ENCODE measurements at regions not wholly inside any gene's neighbourhood (a gene's known extent, or its start where the extent isn't known, plus 50 kb on each side); places are given as distances from the start of the nearest gene placed in this dataset.

- Histone ChIP-seq H3K9me1 (replicated peaks; ENCODE audit: control insufficient read depth, extremely low read depth, insufficient read depth, low read length) (no peaks in the 10 kb centered on the region), H3K27me3 (ENCODE audit: control insufficient read depth in 2 of 2, insufficient read depth in 2 of 2, low read length in 2 of 2) (no peaks in the 10 kb centered on the region), H3K79me2 (ENCODE audit: control insufficient read depth, insufficient read depth, low read length) (no peaks in the 10 kb centered on the region), H3K4me1 (ENCODE audit: control insufficient read depth, extremely low read depth, insufficient read depth, low read length) (no peaks in the 10 kb centered on the region), H3K4me3 (replicated peaks in 1 of 3; ENCODE audit: insufficient read depth in 1 of 3, low read depth in 1 of 3, low read length in 3 of 3) (no peak overlapping the region), H2AFZ (ENCODE audit: low read depth, low read length) (no peak overlapping the region), H3K9me3 (replicated peaks; ENCODE audit: control insufficient read depth, insufficient read depth, low read length) (no peaks in the 10 kb centered on the region), H3K27ac (ENCODE audit: insufficient read depth, low read depth, low read length) (no peak overlapping the region), H3K4me2 (ENCODE audit: insufficient read depth, low read length) (no peak overlapping the region), H3K36me3 (ENCODE audit: control insufficient read depth in 2 of 2, extremely low read depth in 1 of 2, insufficient read depth in 2 of 2, low read length in 2 of 2) (no peaks in the 10 kb centered on the region), H4K20me1 (replicated peaks; ENCODE audit: control insufficient read depth, extremely low read depth, insufficient read depth, low read length) (no peaks in the 10 kb centered on the region), H3K9ac (replicated peaks; ENCODE audit: extremely low read depth, insufficient read depth, low read length) (no peak overlapping the region)
- dilution Hi-C loops (cut with MboI; ENCODE audit: extremely low pct_ligation_motif_present, low sequenced_read_pairs), result no loop called here
- intact Hi-C loops (cut with micrococcal nuclease), result no loop called here
- FAIRE-seq (no peak), DNase-seq (ENCODE audit: low read depth, low spot score) (no peak)
- no TSS peak for BruUV-seq (replicated peaks)
- TF ChIP-seq MYC (IDR thresholded peaks at IDR 0.05; ENCODE audit: low read depth, low read length) (no peak), MAX (IDR thresholded peaks at IDR 0.05; ENCODE audit: insufficient read depth, insufficient read length) (no peak), POLR2A (IDR thresholded peaks at IDR 0.05; ENCODE audit: low read depth, low read length) (no peak), CTCF (IDR thresholded peaks at IDR 0.05; ENCODE audit: extremely low read depth in 1 of 2, insufficient read depth in 1 of 2, low read depth in 1 of 2, low read length in 2 of 2) (no peak), GATA2 (IDR thresholded peaks at IDR 0.05; ENCODE audit: insufficient read depth, insufficient read length, low read depth, low read length) (no peak), JUN (IDR thresholded peaks at IDR 0.05; ENCODE audit: borderline replicate concordance, insufficient read depth, insufficient read length, low read depth) (no peak), POLR2AphosphoS5 (IDR thresholded peaks at IDR 0.05; ENCODE audit: insufficient read depth, low read depth, low read length) (no peak), FOS (IDR thresholded peaks at IDR 0.05; ENCODE audit: borderline replicate concordance, insufficient read depth, low read length) (no peak), EZH2 (IDR thresholded peaks at IDR 0.05; ENCODE audit: borderline replicate concordance, low read depth, low read length, severe bottlenecking) (no peak)
- CTCF ChIA-PET, result no interaction called here
- POLR2A ChIA-PET, result no interaction called here
Measured at GRCh38 chr21:19523746-19524145, 1120.2 kb upstream of the TMPRSS15 start.

All from endothelial cell of umbilical vein (primary cell).